Vagina (tissue), 2 donors: ENCODE measurements at regions not wholly inside any gene's neighbourhood (a gene's known extent, or its start where the extent isn't known, plus 50 kb on each side); places are given as distances from the start of the nearest gene placed in this dataset.

ENCODE experiments used
- DNase-seq, 2 donors: peaks; one replicate each; pipeline ENCODE4 v3.0.0-alpha.2; 2017; ENCODE audit errors: extremely low spot score in 2 of 2
- H3K27ac ChIP-seq: fragments of 200-600 bp; sonication (generic); one replicate; pipeline ENCODE4 v1.5.1; 2019
- H3K27me3 ChIP-seq: fragments of 200-600 bp; sonication (generic); one replicate; pipeline ENCODE4 v1.5.1; 2019
- H3K36me3 ChIP-seq, 2 donors: fragments of 200-600 bp; sonication (generic); one replicate each; pipeline ENCODE4 v1.5.1; 2017 to 2019
- H3K4me1 ChIP-seq: fragments of 200-600 bp; sonication (generic); one replicate; pipeline ENCODE4 v1.5.1; 2019
- H3K4me3 ChIP-seq, 2 donors: fragments of 200-600 bp; sonication (generic); 1 replicate in 1 of 2; 2 replicates in 1 of 2; pipeline ENCODE4 v1.5.1; 2016 to 2019
- H3K9me3 ChIP-seq: fragments of 200-600 bp; sonication (generic); one replicate; pipeline ENCODE4 v1.5.1; 2019
- POLR2A ChIP-seq, 2 donors: fragments of 450-650 bp; IDR thresholded peaks; one replicate each; pipeline ENCODE4 v1.6.1; 2017; ENCODE audit warnings: antibody characterized with exemption in 2 of 2, mild to moderate bottlenecking in 2 of 2, moderate library complexity in 2 of 2
- POLR2AphosphoS5 ChIP-seq, 2 donors: sonication (generic); formaldehyde crosslinking; IDR thresholded peaks; one replicate each; pipeline ENCODE4 v1.9.0; 2017; ENCODE audit warnings: antibody characterized with exemption in 2 of 2, mild to moderate bottlenecking in 2 of 2, low read depth in 1 of 2; ENCODE audit not compliant: insufficient read depth in 1 of 2
- intact Hi-C: fragments of 100-400 bp; cut with DNase I; formaldehyde crosslinking; loops from one replicate; pipeline ENCODE4 v1.15.1; 2023
- TF ChIP-seq, protein P1 (sequence below), 3 experiments: fragments of 450-650 bp in 2 of 3; fragments of 200-600 bp in 1 of 3; sonication (generic) in 1 of 3; IDR thresholded peaks; one replicate each; pipeline ENCODE4 v1.5.1; 2017 to 2019; ENCODE audit warnings: antibody characterized with exemption in 3 of 3, mild to moderate bottlenecking in 2 of 3, moderate library complexity in 2 of 3

DNA sequence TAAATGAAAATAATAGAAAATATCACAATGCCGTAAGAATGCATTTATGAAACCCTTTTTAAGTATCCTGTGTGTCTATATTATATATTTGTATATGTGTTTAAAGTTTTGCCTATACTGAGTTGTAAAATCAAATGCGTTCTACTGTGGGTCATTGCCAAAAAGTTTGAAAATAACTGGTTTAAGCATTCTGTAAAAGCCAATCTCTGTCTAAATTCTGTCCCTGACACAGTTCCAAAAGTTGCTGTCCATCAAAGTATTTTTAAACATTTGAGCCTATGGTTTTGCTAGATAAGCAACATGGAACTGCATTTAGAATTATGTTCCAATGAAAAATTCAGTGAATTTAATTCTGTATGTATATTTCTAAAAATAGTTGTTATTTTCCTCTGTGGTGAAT, 1360.4 kb upstream of the CRIM1 start:
- H3K27ac ChIP-seq, result no peak overlapping the region
- DNase-seq, result no peak
- H3K36me3 ChIP-seq, result no peaks in the 10 kb centered on the region
- no peaks in the 10 kb centered on the region for H3K9me3 ChIP-seq
- H3K4me3 ChIP-seq, result no peak overlapping the region
- H3K4me1 ChIP-seq, result no peaks in the 10 kb centered on the region
- intact Hi-C loops, result no loop called here
- H3K27me3 ChIP-seq, result no peaks in the 10 kb centered on the region
- TF ChIP-seq, protein P1, sequence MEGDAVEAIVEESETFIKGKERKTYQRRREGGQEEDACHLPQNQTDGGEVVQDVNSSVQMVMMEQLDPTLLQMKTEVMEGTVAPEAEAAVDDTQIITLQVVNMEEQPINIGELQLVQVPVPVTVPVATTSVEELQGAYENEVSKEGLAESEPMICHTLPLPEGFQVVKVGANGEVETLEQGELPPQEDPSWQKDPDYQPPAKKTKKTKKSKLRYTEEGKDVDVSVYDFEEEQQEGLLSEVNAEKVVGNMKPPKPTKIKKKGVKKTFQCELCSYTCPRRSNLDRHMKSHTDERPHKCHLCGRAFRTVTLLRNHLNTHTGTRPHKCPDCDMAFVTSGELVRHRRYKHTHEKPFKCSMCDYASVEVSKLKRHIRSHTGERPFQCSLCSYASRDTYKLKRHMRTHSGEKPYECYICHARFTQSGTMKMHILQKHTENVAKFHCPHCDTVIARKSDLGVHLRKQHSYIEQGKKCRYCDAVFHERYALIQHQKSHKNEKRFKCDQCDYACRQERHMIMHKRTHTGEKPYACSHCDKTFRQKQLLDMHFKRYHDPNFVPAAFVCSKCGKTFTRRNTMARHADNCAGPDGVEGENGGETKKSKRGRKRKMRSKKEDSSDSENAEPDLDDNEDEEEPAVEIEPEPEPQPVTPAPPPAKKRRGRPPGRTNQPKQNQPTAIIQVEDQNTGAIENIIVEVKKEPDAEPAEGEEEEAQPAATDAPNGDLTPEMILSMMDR (IDR thresholded peaks at IDR 0.05), result no peak
- TF ChIP-seq POLR2A (IDR thresholded peaks at IDR 0.05) (no peak), POLR2AphosphoS5 (IDR thresholded peaks at IDR 0.05; ENCODE audit: insufficient read depth in 1 of 2, low read depth in 1 of 2) (no peak)

DNA sequence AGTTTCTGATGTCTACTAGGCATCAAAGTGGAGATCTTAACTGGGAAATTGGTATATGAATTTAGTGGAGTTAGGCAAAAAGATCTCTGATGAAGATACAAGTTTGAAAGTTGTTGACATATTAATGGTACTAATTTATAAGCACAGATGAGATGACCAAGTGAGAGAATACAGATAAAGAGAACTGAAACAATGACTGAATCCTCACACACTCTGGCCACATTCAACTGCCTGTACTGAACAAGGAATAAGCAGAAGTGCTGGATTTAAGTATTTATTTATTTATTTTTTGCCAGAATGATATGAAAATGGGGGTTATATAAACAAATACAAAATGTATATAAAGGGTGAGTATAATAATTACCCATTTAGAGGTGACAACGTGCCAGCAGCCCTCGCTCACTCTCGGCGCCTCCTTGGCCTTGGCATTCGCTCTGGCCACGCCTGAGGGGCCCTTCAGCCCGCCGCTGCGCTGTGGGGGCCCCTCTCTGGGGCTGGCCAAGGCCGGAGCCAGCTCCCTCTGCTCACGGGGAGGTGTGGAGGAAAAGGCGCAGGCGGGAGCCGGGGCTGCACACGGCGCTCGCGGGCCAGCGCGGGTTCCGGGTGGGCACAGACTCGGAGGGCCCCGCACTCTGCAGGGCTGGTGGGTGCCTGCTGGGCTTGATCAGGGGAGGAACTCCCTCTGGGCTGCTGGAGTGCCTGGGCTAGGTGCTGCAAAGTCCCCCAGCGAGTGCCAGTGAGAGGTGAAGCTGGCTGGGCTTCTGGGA, 1363.9 kb upstream of the CRIM1 start:
- no peaks in the 10 kb centered on the region for H3K9me3 ChIP-seq

DNA sequence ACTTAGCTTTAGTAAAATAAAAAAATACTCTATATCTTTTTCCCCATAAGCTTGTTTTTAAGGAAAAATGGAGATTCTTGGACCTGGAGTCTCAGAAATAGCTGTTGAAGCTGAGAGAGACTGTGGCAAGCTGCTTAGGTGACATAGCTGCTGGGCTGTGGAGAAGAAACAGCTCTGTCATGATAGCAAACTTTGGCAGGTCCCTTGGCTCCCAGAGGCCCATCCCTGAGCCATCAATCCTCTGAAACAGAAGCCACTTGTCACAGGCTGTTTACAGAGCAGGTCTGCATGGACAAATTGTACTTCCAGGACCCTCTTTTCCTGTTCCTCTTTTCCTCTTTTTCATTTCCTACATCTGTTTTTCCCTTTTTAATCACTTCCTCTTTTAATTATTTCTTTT, 1370.1 kb upstream of the CRIM1 start:
- no peaks in the 10 kb centered on the region for H3K27me3 ChIP-seq
- no peak overlapping the region for H3K4me3 ChIP-seq
- no peaks in the 10 kb centered on the region for H3K36me3 ChIP-seq
- no peak overlapping the region for H3K27ac ChIP-seq
- intact Hi-C loops, result no loop called here
- H3K9me3 ChIP-seq, result no peaks in the 10 kb centered on the region
- DNase-seq, result no peak
- no peaks in the 10 kb centered on the region for H3K4me1 ChIP-seq
- no peak for TF ChIP-seq POLR2A (IDR thresholded peaks at IDR 0.05)
- no peak for TF ChIP-seq POLR2AphosphoS5 (IDR thresholded peaks at IDR 0.05; ENCODE audit: insufficient read depth in 1 of 2, low read depth in 1 of 2)
- TF ChIP-seq, protein P1 (IDR thresholded peaks at IDR 0.05), result no peak

More for the DNA sequence above, 1363.9 kb upstream of the CRIM1 start:
- no peak for DNase-seq
- no peaks in the 10 kb centered on the region for H3K27me3 ChIP-seq
- no peak for TF ChIP-seq POLR2A (IDR thresholded peaks at IDR 0.05)
- TF ChIP-seq, protein P1 (IDR thresholded peaks at IDR 0.05), result no peak
- no peak for TF ChIP-seq POLR2AphosphoS5 (IDR thresholded peaks at IDR 0.05; ENCODE audit: insufficient read depth in 1 of 2, low read depth in 1 of 2)
- no peaks in the 10 kb centered on the region for H3K36me3 ChIP-seq
- no peaks in the 10 kb centered on the region for H3K4me1 ChIP-seq
- intact Hi-C loops, result no loop called here
- H3K27ac ChIP-seq, result no peak overlapping the region
- no peak overlapping the region for H3K4me3 ChIP-seq

DNA sequence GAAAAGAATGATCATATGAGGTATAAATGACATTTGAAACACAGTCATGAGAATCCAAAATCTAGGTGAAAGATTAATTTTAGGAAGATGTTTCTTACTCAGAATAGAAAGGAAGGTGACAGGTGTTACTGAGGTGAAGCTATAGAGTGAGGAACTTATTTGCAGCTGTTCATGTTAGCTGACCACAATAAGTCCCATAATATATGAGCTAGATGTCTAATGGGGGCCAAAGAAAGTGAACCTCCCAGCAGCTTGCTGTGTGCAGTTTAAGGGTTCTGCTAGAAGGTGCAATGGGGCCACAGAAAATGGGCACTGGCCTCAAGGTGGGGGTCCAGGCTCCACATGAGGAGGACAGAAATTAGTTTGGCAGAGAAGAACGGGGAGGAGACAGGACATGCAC, 1374.9 kb upstream of the CRIM1 start:
- Histone ChIP-seq H3K4me1 (no peaks in the 10 kb centered on the region), H3K27ac (no peak overlapping the region), H3K4me3 (no peak overlapping the region), H3K36me3 (no peaks in the 10 kb centered on the region), H3K9me3 (no peaks in the 10 kb centered on the region), H3K27me3 (no peaks in the 10 kb centered on the region)
- intact Hi-C loops, result no loop called here
- TF ChIP-seq POLR2A (IDR thresholded peaks at IDR 0.05) (no peak), POLR2AphosphoS5 (IDR thresholded peaks at IDR 0.05; ENCODE audit: insufficient read depth in 1 of 2, low read depth in 1 of 2) (no peak)
- TF ChIP-seq, protein P1 (IDR thresholded peaks at IDR 0.05), result no peak
- no peak for DNase-seq

DNA sequence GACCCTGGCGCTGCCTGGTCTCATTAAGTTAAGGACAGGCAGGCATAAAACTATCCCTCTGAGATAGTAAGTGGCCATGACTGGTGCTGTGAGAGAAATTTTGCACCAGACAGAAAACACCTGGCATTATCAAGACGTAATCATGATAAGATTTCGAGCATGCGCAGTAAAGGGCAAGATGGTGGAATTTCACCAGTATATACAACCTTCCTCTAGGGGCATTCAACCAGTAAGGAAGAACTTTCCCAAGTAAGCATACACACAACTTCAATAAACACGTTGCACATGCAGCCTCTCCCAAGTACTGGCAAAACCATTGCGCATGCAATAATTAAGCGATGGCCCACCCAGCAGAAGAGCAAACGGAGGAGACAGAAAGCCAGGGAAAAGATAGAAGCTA, 1376.4 kb upstream of the CRIM1 start:
- H3K4me3 ChIP-seq, result no peak overlapping the region
- DNase-seq, result no peak
- H3K27ac ChIP-seq, result no peak overlapping the region
- H3K9me3 ChIP-seq, result no peaks in the 10 kb centered on the region
- no peaks in the 10 kb centered on the region for H3K27me3 ChIP-seq
- TF ChIP-seq POLR2A (IDR thresholded peaks at IDR 0.05) (no peak), POLR2AphosphoS5 (IDR thresholded peaks at IDR 0.05; ENCODE audit: insufficient read depth in 1 of 2, low read depth in 1 of 2) (no peak)
- TF ChIP-seq, protein P1 (IDR thresholded peaks at IDR 0.05), result no peak
- intact Hi-C loops, result no loop called here
- no peaks in the 10 kb centered on the region for H3K4me1 ChIP-seq
- H3K36me3 ChIP-seq, result no peaks in the 10 kb centered on the region
